ENCODE measurements at regions not wholly inside any gene's neighbourhood (a gene's known extent, or its start where the extent isn't known, plus 50 kb on each side); places are given as distances from the start of the nearest gene placed in this dataset.
A peak's percentile ranks its signal among the peaks of the same experiment; 100 is the strongest.
"Not testable (repeated sequence)": the region's sequence is repeated elsewhere in the genome, so short reads cannot be mapped to it uniquely, and the experiment has no call there.

DNA sequence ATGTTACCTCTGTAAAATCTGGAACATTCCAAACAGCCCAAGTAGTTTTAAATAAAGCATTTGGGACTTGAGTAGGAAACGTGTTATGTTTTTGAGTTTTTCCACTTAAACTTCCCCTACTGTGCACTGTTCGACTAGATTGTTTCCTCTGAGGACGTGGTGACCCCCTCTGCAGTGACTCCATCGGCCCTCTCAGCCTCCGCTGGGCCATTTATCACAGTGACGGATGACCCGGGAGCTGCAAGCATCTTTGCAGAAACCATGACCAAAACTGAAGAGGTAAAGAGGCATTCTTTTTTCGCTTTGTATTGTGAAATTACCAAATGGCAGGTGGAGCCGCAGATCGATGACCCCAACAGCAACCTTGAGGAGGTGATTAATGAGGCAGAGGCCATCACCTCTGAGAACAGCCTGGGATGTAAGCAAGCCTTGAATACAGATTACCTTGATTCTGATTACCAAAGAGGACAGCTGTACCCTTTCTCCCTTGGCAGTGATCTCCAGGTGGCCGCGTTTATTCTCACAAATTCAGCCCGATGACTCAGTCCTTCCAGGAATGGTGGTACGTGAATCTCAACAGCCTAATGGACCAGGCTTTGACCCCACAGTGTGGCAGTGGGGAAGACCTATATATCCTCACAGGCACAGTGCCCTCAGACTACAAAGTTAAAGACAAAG is 79.1 kb upstream of the FAN1 start:
- Mint-ChIP-seq H3K4me3 (ENCODE audit: unreplicated experiment) (no peak overlapping the region), H3K27me3 (ENCODE audit: low read depth) (no peaks in the 10 kb centered on the region), H3K27ac (ENCODE audit: unreplicated experiment) (no peak overlapping the region), H3K4me1 (ENCODE audit: low read depth) (peaks cover 11% of the 10 kb centered on the region), H3K9me3 (ENCODE audit: low read depth) (no peaks in the 10 kb centered on the region), H3K36me3 (ENCODE audit: low read depth) (peaks cover 2% of the 10 kb centered on the region)
- TF ChIP-seq CTCF (IDR thresholded peaks at IDR 0.05), result no peak
- DNase-seq (ENCODE audit: low spot score), result no peak

- TF ChIP-seq CTCF (IDR thresholded peaks at IDR 0.05), result no peak
- no peaks in the 10 kb centered on the region for H3K27me3 Mint-ChIP-seq (ENCODE audit: low read depth)
- H3K4me1 Mint-ChIP-seq (ENCODE audit: low read depth), result peaks cover 20% of the 10 kb centered on the region
- DNase-seq (ENCODE audit: low spot score), result no peak
- peaks cover 2% of the 10 kb centered on the region for H3K36me3 Mint-ChIP-seq (ENCODE audit: low read depth)
- H3K27ac Mint-ChIP-seq (ENCODE audit: unreplicated experiment), result peak overlapping the region; percentile 50
- no peak overlapping the region for H3K4me3 Mint-ChIP-seq (ENCODE audit: unreplicated experiment)
- no peaks in the 10 kb centered on the region for H3K9me3 Mint-ChIP-seq (ENCODE audit: low read depth)
Observed at GRCh38 chr15:30827625-30828303, 76.0 kb upstream of the FAN1 start.

GRCh38 chr15:30828304-30828639 is 75.4 kb upstream of the FAN1 start:
- H3K36me3 Mint-ChIP-seq (ENCODE audit: low read depth); H3K4me3 Mint-ChIP-seq (ENCODE audit: unreplicated experiment); H3K27me3 Mint-ChIP-seq (ENCODE audit: low read depth); H3K9me3 Mint-ChIP-seq (ENCODE audit: low read depth); DNase-seq (ENCODE audit: low spot score): not testable (repeated sequence)
- H3K27ac Mint-ChIP-seq (ENCODE audit: unreplicated experiment), result peak overlapping the region; percentile 50
- H3K4me1 Mint-ChIP-seq (ENCODE audit: low read depth), result peaks cover 20% of the 10 kb centered on the region

GRCh38 chr15:30830961-30831360 is 72.8 kb upstream of the FAN1 start:
- Mint-ChIP-seq H3K27me3 (ENCODE audit: low read depth) (no peaks in the 10 kb centered on the region), H3K36me3 (ENCODE audit: low read depth) (peaks cover 2% of the 10 kb centered on the region), H3K4me1 (ENCODE audit: low read depth) (peaks cover 17% of the 10 kb centered on the region), H3K27ac (ENCODE audit: unreplicated experiment) (no peak overlapping the region), H3K9me3 (ENCODE audit: low read depth) (no peaks in the 10 kb centered on the region), H3K4me3 (ENCODE audit: unreplicated experiment) (no peak overlapping the region)
- TF ChIP-seq CTCF (IDR thresholded peaks at IDR 0.05), result no peak
- DNase-seq (ENCODE audit: low spot score), result no peak

DNA sequence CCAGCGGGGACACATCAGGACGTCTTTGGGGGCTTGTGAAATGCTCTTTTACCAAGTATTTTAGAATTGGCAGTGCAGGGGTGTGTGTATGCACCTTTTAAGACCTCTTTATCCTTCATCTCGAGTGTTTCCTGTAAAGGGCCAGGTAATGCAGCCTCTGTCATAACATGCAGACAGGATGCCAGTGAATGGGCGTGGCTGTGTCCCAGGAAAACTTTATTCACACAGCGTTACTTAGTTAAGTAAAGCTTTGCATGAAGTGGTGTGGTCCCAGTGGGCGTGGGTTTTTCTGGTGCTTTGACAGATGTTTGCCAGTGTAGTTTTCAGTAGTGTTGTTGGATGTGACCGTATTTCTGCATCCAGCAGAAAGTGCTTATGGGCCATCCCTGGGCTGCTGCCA is 70.3 kb upstream of the FAN1 start:
- not testable (repeated sequence) for DNase-seq (ENCODE audit: low spot score); H3K4me3 Mint-ChIP-seq (ENCODE audit: unreplicated experiment); H3K27ac Mint-ChIP-seq (ENCODE audit: unreplicated experiment); H3K36me3 Mint-ChIP-seq (ENCODE audit: low read depth); H3K27me3 Mint-ChIP-seq (ENCODE audit: low read depth); H3K9me3 Mint-ChIP-seq (ENCODE audit: low read depth)
- H3K4me1 Mint-ChIP-seq (ENCODE audit: low read depth), result peaks cover 12% of the 10 kb centered on the region

- H3K27me3 Mint-ChIP-seq (ENCODE audit: low read depth); H3K4me3 Mint-ChIP-seq (ENCODE audit: unreplicated experiment); H3K36me3 Mint-ChIP-seq (ENCODE audit: low read depth); H3K27ac Mint-ChIP-seq (ENCODE audit: unreplicated experiment); DNase-seq (ENCODE audit: low spot score); H3K4me1 Mint-ChIP-seq (ENCODE audit: low read depth); H3K9me3 Mint-ChIP-seq (ENCODE audit: low read depth): not testable (repeated sequence)
Observed at GRCh38 chr15:30841639-30842038, 62.1 kb upstream of the FAN1 start.

DNA sequence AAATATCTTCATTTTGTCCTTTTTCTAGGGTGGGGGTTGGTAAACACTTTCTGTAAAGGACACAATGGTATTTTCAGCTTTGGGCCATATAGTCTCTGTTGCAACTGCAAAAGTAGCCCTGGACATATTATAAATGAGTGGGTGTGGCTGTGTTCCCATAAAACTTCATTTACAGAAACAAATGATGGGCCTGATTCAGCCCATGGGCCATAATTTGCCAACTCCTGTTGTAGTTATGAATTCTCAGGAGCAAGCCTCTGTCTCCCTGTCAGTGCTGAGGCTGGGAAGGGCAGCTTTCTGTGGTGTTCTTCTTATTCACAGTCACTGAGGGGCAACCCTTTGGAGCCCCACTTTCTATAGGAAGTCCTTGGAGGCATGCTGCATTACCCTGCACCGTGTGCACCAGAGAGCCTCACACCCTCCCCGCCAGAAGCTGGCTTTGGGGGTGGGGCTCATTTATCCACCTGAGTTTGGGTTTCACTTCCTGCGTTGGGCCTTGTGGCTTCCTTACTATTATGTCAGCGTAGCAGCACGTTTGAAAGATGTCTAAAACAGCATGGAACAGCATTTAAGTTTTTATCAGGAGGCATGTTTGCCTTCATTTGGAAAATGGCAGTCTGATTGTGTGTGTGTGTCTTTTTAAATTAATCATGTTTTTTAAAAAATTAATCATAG is 60.8 kb upstream of the FAN1 start:
- not testable (repeated sequence) for H3K4me1 Mint-ChIP-seq (ENCODE audit: low read depth); DNase-seq (ENCODE audit: low spot score); H3K27ac Mint-ChIP-seq (ENCODE audit: unreplicated experiment); H3K36me3 Mint-ChIP-seq (ENCODE audit: low read depth); H3K4me3 Mint-ChIP-seq (ENCODE audit: unreplicated experiment); H3K27me3 Mint-ChIP-seq (ENCODE audit: low read depth); H3K9me3 Mint-ChIP-seq (ENCODE audit: low read depth)

DNA sequence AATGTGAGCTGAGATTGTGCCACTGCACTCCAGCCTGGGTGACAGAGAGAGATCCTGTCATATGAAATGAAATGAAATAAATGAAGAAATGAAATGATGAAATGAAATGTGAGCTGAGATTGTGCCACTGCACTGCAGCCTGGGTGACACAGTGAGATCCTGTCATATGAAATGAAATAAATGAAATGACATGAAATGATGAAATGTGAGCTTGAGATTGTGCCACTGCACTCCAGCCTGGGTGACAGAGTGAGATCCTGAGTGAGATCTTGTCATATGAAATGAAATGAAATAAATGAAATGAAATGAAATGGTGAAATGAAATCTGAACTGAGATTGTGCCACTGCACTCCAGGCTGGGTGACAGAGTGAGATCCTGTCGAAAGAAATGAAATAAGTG is 58.2 kb upstream of the FAN1 start:
- not testable (repeated sequence) for DNase-seq (ENCODE audit: low spot score); H3K9me3 Mint-ChIP-seq (ENCODE audit: low read depth); H3K36me3 Mint-ChIP-seq (ENCODE audit: low read depth); H3K27me3 Mint-ChIP-seq (ENCODE audit: low read depth); H3K4me3 Mint-ChIP-seq (ENCODE audit: unreplicated experiment); H3K4me1 Mint-ChIP-seq (ENCODE audit: low read depth)
- H3K27ac Mint-ChIP-seq (ENCODE audit: unreplicated experiment), result peak overlapping the region; percentile 85
